Nephron (organoid): ENCODE measurements at regions not wholly inside any gene's neighbourhood (a gene's known extent, or its start where the extent isn't known, plus 50 kb on each side); places are given as distances from the start of the nearest gene placed in this dataset.

Source experiments
- H3K27ac Mint-ChIP-seq, 3 experiments: 2 replicates each; pipeline ENCODE4 v1.8.0; 2020; ENCODE audit warnings: mixed read lengths in 3 of 3, mild to moderate bottlenecking in 2 of 3, moderate library complexity in 1 of 3
- H3K27me3 Mint-ChIP-seq: 2 replicates; pipeline ENCODE4 v1.8.0; 2021; ENCODE audit warnings: low read depth, mild to moderate bottlenecking, moderate library complexity, mixed read lengths
- H3K36me3 Mint-ChIP-seq: 2 replicates; pipeline ENCODE4 v1.8.0; 2020; ENCODE audit warnings: low read depth, mixed read lengths
- H3K4me1 Mint-ChIP-seq: 2 replicates; pipeline ENCODE4 v1.8.0; 2020; ENCODE audit warnings: mixed read lengths
- H3K4me3 Mint-ChIP-seq, 3 experiments: 2 replicates each; pipeline ENCODE4 v1.8.0; 2020; ENCODE audit warnings: mild to moderate bottlenecking in 3 of 3, mixed read lengths in 3 of 3, moderate library complexity in 2 of 3
- H3K9me3 Mint-ChIP-seq: 2 replicates; pipeline ENCODE4 v1.8.0; 2020; ENCODE audit warnings: mixed read lengths
- TF ChIP-seq, protein P1 (sequence below), 3 experiments: fragments of 200-600 bp; sonication (generic); IDR thresholded peaks; one replicate each; pipeline ENCODE4 v1.5.0; 2021; ENCODE audit warnings: antibody characterized with exemption in 3 of 3; ENCODE audit not compliant: unreplicated experiment in 3 of 3

DNA sequence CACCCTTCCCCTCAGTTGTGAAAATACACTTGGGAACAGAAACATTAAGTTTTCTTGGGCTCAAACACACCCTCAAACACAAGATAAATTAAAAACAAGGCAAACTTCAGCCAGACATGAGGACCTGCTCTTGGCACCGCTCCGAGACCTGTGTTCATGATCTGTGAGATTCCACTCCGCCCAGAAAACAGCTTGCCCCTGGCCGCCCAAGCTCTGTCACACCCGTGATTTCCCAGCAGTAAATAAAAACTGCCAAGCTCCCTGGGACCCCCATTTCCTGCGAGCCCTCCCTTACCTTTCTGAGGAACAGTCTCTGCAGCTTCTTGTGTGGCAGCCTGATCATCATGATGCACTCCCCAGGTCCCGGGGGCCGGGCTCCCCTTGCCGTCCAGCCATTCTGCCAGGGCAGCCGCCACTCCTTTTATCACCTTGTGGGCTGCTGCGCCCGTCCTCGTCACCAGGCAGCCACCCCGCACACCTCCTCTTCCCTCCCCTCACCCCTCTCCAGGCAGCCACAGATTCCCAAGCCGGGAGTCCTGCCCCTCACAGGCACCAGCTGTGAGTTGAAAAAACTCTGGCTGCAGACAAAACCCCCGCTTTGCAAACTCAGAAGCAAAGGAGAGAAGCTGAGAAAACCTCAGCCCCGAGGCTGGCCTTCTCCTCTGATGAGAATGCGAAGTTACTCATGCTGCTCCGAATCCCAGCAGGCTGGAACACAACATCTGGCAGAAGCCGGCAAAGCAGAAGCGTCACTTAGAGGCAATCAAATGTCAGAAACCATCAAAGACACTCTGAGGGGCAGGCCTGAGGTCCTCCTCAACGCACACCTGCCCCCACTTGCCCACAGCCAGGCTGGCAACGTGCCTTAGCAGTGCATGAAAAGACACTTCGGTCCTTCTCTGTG is 130.4 kb upstream of the RPS6KA2 start:
- H3K27ac Mint-ChIP-seq = peak overlapping the region in 1 of 3 experiments; percentile 5
- H3K4me3 Mint-ChIP-seq = peak overlapping the region; percentile 36 to 60 (median 54)
- no peaks in the 10 kb centered on the region for H3K36me3 Mint-ChIP-seq
- H3K9me3 Mint-ChIP-seq = no peaks in the 10 kb centered on the region
- TF ChIP-seq, protein P1, sequence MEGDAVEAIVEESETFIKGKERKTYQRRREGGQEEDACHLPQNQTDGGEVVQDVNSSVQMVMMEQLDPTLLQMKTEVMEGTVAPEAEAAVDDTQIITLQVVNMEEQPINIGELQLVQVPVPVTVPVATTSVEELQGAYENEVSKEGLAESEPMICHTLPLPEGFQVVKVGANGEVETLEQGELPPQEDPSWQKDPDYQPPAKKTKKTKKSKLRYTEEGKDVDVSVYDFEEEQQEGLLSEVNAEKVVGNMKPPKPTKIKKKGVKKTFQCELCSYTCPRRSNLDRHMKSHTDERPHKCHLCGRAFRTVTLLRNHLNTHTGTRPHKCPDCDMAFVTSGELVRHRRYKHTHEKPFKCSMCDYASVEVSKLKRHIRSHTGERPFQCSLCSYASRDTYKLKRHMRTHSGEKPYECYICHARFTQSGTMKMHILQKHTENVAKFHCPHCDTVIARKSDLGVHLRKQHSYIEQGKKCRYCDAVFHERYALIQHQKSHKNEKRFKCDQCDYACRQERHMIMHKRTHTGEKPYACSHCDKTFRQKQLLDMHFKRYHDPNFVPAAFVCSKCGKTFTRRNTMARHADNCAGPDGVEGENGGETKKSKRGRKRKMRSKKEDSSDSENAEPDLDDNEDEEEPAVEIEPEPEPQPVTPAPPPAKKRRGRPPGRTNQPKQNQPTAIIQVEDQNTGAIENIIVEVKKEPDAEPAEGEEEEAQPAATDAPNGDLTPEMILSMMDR (IDR thresholded peaks at IDR 0.05; ENCODE audit: unreplicated experiment in 3 of 3) = no peak
- peaks cover 67% of the 10 kb centered on the region for H3K27me3 Mint-ChIP-seq
- peaks cover 16% of the 10 kb centered on the region for H3K4me1 Mint-ChIP-seq

DNA sequence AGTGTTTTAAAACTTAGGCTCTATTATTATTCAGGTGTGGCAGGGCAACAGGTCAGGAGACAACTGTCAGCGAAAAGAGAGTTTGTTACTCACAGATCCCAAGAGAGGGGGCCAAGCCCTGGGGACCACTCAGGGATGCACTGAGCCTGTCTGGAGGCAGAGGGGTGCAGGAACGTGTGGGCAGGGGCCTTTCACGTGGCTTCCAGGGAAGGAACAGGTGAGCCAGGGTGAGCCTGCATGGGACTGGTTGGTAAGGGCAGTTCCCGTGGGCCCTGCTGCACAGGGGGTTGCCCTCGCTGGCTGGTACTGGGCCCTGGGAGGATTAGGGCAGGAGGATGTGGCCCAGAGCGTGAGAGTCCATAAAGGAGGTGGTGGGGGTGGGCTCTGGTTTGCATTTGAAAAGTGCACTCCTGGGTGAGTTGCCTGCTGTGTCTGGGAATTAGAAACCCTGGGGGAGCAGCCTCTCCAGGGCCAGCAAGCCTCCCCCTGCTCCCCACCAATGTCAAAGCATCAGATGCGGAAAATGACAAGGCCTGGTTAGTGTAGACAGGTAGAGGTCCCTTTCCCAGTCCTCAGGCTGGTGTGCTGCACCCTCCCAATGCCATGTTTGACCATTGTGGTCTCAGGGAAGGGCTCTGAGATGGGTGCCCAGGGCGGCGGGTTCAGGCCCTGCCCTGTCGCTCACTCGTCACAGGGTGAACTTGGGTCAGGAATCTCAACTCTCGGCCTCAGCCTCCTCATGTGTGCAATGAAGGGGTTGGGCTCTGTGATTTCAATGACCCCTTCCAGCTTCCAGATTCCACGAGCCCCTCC is 127.4 kb upstream of the RPS6KA2 start:
- Mint-ChIP-seq H3K4me1 (peaks cover 28% of the 10 kb centered on the region), H3K9me3 (no peaks in the 10 kb centered on the region), H3K4me3 (no peak overlapping the region), H3K27ac (no peak overlapping the region), H3K27me3 (peaks cover 46% of the 10 kb centered on the region), H3K36me3 (no peaks in the 10 kb centered on the region)
- TF ChIP-seq, protein P1 (IDR thresholded peaks at IDR 0.05; ENCODE audit: unreplicated experiment in 3 of 3) = no peak

DNA sequence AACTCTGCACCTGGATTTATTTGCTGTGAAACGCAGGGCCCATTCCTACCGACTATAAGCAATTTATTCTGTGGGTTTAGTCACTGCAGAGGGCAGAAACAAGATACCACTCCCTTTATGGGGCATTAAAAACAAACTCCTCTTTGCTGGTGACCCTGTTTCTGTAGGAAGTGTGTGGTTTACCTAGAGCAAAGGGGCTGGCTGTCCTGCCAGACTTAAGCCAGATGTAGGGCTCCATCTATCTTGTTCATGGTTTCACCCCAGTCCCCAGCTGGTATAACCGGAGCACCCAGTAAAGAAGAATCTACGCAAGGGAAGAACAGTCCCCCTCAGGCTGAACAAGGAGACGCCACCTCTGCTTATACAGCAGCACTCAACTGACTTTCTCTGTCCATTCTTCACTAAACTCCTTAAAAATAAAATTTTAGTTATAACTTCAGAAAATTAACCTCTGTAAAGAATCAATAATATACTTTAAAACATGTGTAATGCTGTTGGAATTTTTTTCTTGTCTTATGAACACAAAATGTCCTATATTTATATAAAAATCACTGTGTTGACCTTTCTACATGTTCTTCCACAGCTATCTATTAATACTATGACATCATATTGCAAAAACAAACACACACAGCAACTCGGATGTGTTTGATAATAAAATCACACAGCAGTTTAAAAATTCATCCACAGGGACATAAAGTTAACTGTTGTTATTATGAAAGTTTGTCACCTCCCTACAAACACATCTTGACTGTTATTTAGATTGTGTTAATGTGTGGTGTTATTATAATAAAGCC is 126.1 kb upstream of the RPS6KA2 start:
- Mint-ChIP-seq H3K27ac (no peak overlapping the region), H3K4me1 (peaks cover 25% of the 10 kb centered on the region), H3K36me3 (no peaks in the 10 kb centered on the region), H3K9me3 (no peaks in the 10 kb centered on the region), H3K27me3 (peaks cover 35% of the 10 kb centered on the region), H3K4me3 (no peak overlapping the region)
- TF ChIP-seq, protein P1 (IDR thresholded peaks at IDR 0.05; ENCODE audit: unreplicated experiment in 3 of 3) = no peak

DNA sequence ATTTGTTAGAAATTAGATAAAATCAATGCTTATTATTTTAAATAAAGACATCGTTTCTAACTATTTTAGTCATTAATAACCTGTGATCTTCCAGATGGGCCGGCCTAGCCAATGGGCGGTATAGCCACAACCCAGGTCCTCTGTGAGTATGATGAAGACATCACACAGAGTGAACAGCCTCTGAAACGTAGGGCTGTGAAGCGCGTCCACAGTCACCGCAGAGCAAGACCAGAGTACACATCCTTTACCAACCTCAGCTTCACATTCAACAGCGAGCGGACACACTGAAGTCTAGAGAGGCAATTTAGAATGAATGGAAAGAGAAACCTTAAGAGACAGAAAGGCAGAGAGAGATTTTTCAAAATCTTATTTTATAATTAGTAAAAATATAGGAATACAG is 125.0 kb upstream of the RPS6KA2 start:
- Mint-ChIP-seq H3K36me3 (no peaks in the 10 kb centered on the region), H3K27ac (no peak overlapping the region), H3K9me3 (no peaks in the 10 kb centered on the region), H3K27me3 (peaks cover 32% of the 10 kb centered on the region), H3K4me3 (no peak overlapping the region), H3K4me1 (peaks cover 20% of the 10 kb centered on the region)
- TF ChIP-seq, protein P1 (IDR thresholded peaks at IDR 0.05; ENCODE audit: unreplicated experiment in 3 of 3) = no peak

DNA sequence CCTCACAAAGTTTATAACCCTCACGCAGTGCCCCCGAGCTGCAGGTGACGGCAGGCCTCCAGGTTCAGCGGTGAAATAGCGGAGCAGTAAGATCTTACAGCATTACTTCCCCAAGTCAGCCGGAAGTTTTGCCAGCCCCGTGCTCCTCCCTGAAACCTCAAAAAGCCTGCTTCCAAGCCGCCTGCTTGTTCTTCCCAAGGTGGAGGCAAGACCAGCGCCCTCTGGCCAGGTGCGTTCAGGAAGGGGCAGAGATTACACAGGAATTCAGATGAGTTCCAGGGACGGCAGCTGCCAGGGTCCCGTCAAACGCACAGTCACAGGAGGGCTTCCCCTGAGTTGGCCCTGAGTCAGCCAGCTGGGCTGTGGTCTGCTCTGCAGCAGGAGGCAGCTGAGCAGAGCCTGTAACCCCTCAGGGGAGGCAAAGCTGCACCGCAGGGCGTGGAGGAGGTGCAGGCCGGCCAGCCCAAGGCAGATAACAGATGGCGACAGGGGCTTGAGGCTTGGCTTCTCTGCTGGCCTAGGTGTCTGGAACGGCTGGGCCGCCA is 124.1 kb upstream of the RPS6KA2 start:
- H3K4me3 Mint-ChIP-seq = no peak overlapping the region
- peak overlapping the region in 2 of 3 experiments; percentile 24 to 29 for H3K27ac Mint-ChIP-seq
- TF ChIP-seq, protein P1 (IDR thresholded peaks at IDR 0.05; ENCODE audit: unreplicated experiment in 3 of 3) = no peak
- peaks cover 17% of the 10 kb centered on the region for H3K4me1 Mint-ChIP-seq
- peaks cover 35% of the 10 kb centered on the region for H3K27me3 Mint-ChIP-seq
- no peaks in the 10 kb centered on the region for H3K9me3 Mint-ChIP-seq
- H3K36me3 Mint-ChIP-seq = no peaks in the 10 kb centered on the region
